Cardiac fibroblast (primary cell): ENCODE measurements at regions not wholly inside any gene's neighbourhood (a gene's known extent, or its start where the extent isn't known, plus 50 kb on each side); places are given as distances from the start of the nearest gene placed in this dataset.

Experiments
- DNase-seq, 2 donors: peaks; one replicate each; pipeline versions ENCODE4 v3.0.0 to v3.0.0-alpha.2; 2010; ENCODE audit warnings: low read depth in 2 of 2
- H3K4me3 ChIP-seq, 2 donors: replicated peaks in 1 of 2; 1 replicate in 1 of 2; 2 replicates in 1 of 2; pipeline ENCODE4 v1.5.1; 2011; ENCODE audit warnings: low read depth in 2 of 2, low read length in 2 of 2, mild to moderate bottlenecking in 2 of 2, moderate library complexity in 1 of 2
- CTCF ChIP-seq: IDR thresholded peaks from one replicate; pipeline ENCODE4 v1.5.1; 2011; ENCODE audit warnings: low read depth, mild to moderate bottlenecking, low read length, inconsistent platforms

GRCh38 chr5:13998254-13998653 is 53.8 kb upstream of the DNAH5 start:
- no peak overlapping the region for H3K4me3 ChIP-seq
- no peak for TF ChIP-seq CTCF
- DNase-seq = no peak

- no peak for TF ChIP-seq CTCF
- no peak overlapping the region for H3K4me3 ChIP-seq
- DNase-seq = no peak
Measured at GRCh38 chr5:13997514-13997913, 53.0 kb upstream of the DNAH5 start.

GRCh38 chr5:13994621-13995253 is 50.2 kb upstream of the DNAH5 start:
- H3K4me3 ChIP-seq = no peak overlapping the region
- no peak for DNase-seq
- TF ChIP-seq CTCF = no peak
